Lower lobe of right lung (tissue), 2 donors: ENCODE measurements at regions not wholly inside any gene's neighbourhood (a gene's known extent, or its start where the extent isn't known, plus 50 kb on each side); places are given as distances from the start of the nearest gene placed in this dataset.

ENCODE experiments used
- ATAC-seq, 2 donors: fragments of 200-7000 bp; cut with Tn5 transposase; one replicate each; pipeline ENCODE4 v1.9.1; 2020 to 2022; ENCODE audit warnings: mild to moderate bottlenecking in 2 of 2, moderate library complexity in 2 of 2
- DNase-seq: peaks from one replicate; pipeline ENCODE4 v3.0.0-alpha.2; 2020
- H3K27ac ChIP-seq: fragments of 200-600 bp; one replicate; pipeline ENCODE4 v1.8.0; 2022
- H3K27me3 ChIP-seq: fragments of 200-600 bp; one replicate; pipeline ENCODE4 v1.8.0; 2022; ENCODE audit warnings: low read depth
- H3K36me3 ChIP-seq: fragments of 200-600 bp; one replicate; pipeline ENCODE4 v1.8.0; 2022; ENCODE audit warnings: mild to moderate bottlenecking
- H3K4me1 ChIP-seq: fragments of 200-600 bp; one replicate; pipeline ENCODE4 v1.8.0; 2022
- H3K4me3 ChIP-seq: fragments of 200-600 bp; one replicate; pipeline ENCODE4 v1.8.0; 2022; ENCODE audit warnings: mild to moderate bottlenecking
- H3K9me3 ChIP-seq: fragments of 200-600 bp; one replicate; pipeline ENCODE4 v1.8.0; 2022
- intact Hi-C: fragments of 100-400 bp; cut with DNase I; formaldehyde crosslinking; loops from one replicate; pipeline ENCODE4 v1.11.0; 2022
- TF ChIP-seq, protein P1 (sequence below): fragments of 200-600 bp; IDR thresholded peaks from one replicate; pipeline ENCODE4 v1.8.0; 2022; ENCODE audit warnings: antibody characterized with exemption, mild to moderate bottlenecking
- donor health status: DM: no; HTN: yes; CAD: no; lungs with severe emphysema.

DNA sequence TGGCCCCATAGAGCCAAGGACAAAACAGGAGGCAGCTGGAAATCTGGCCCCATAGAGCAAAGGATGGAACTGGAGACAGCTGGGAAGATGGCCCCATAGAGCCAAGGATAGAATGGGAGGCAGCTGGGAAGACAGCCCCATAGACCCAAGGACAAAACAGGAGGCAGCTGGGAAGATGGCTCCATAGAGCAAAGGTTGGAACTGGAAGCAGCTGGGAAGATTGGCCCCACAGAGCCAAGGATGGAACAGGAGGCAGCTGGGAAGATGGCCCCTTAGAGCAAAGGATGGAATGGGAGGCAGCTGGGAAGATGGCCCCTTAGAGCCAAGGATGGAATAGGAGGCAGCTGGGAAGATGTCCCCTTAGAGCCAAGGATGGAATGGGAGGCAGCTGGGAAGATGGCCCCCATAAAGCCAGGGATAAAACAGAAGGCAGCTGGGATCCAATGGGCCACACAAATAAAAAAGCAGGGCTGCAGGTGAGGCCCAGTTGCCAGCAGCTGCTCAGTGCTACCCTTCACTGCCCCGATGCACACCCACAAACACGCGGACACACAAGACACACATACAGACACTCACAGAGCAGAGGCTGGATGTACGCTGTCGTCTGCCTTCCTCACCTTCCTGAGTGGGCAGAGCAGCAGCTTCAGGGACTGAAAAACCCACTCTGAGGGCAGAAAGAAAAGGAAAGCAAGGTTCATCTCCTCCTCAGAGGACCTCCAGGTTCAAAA, 505.4 kb upstream of the MYT1L start:
- Histone ChIP-seq H3K27me3 (no peaks in the 10 kb centered on the region), H3K9me3 (no peaks in the 10 kb centered on the region), H3K36me3 (no peaks in the 10 kb centered on the region), H3K4me1 (no peaks in the 10 kb centered on the region), H3K4me3 (no peak overlapping the region), H3K27ac (no peak overlapping the region)
- DNase-seq (no peak), ATAC-seq (no peak)
- intact Hi-C loops = no loop called here
- TF ChIP-seq, protein P1, sequence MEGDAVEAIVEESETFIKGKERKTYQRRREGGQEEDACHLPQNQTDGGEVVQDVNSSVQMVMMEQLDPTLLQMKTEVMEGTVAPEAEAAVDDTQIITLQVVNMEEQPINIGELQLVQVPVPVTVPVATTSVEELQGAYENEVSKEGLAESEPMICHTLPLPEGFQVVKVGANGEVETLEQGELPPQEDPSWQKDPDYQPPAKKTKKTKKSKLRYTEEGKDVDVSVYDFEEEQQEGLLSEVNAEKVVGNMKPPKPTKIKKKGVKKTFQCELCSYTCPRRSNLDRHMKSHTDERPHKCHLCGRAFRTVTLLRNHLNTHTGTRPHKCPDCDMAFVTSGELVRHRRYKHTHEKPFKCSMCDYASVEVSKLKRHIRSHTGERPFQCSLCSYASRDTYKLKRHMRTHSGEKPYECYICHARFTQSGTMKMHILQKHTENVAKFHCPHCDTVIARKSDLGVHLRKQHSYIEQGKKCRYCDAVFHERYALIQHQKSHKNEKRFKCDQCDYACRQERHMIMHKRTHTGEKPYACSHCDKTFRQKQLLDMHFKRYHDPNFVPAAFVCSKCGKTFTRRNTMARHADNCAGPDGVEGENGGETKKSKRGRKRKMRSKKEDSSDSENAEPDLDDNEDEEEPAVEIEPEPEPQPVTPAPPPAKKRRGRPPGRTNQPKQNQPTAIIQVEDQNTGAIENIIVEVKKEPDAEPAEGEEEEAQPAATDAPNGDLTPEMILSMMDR = no peak

DNA sequence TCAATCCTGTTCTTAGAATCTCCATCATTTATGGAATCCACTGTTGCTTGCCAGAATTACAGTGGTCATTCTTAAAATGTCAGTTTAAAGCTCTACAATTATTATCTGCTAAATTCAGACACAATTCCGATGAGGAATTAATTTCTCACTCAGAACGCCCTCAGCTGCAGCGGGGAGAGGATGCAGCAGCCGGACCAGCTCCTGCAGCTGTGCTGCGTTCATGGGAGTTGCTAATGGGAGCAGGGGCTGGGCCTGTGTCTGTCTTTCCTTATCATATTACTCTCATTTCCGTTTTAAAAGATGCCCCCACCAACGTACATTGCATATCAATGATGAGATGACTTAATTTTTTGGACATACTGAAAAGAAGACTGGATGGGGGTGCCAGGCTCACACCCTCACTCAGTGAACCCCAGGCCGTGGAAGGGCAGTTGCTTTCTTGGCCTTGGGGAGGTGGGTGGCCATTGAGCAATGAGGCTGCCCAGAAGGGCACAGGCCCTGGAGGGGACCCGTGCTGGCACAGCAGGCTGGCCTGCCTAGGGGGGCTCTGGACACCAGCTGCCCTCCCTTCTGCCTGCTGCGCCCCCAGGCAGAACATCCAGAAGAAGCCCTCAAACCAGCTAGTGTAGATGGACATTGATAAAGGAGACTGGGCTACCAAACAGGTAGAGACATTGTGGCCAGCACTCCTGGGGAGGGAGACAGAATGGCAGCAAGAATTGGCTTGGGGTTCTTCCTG, 503.6 kb upstream of the MYT1L start:
- TF ChIP-seq, protein P1 = no peak
- DNase-seq = no peak
- intact Hi-C loops = no loop called here

DNA sequence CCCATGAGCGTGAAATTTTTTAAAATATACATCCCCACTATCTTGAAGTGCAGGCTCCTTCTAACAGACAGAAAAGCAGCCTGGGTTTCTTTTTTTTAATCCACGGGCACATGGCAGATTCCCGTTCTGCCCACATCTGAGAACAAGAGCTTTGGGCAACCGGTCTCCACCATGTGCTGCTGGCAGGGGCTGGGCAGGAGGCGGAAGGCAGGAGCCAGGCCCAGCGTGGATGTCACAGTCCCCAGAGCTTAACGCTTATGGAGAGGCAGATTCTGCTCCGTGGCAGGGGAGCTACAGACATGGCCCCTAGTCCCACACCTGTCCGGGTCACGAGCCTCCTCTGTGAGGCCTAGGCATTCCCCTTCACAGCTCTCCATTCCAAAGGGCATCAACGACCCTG, 503.0 kb upstream of the MYT1L start:
- H3K4me3 ChIP-seq = no peak overlapping the region
- no peaks in the 10 kb centered on the region for H3K9me3 ChIP-seq
- DNase-seq (no peak), ATAC-seq (no peak)
- intact Hi-C loops = no loop called here
- no peaks in the 10 kb centered on the region for H3K36me3 ChIP-seq
- TF ChIP-seq, protein P1 = no peak
- no peaks in the 10 kb centered on the region for H3K27me3 ChIP-seq
- no peaks in the 10 kb centered on the region for H3K4me1 ChIP-seq
- no peak overlapping the region for H3K27ac ChIP-seq

More for the DNA sequence above, 503.6 kb upstream of the MYT1L start:
- no peaks in the 10 kb centered on the region for H3K9me3 ChIP-seq
- H3K36me3 ChIP-seq = no peaks in the 10 kb centered on the region
- H3K4me3 ChIP-seq = no peak overlapping the region
- H3K27ac ChIP-seq = no peak overlapping the region
- H3K4me1 ChIP-seq = no peaks in the 10 kb centered on the region
- no peaks in the 10 kb centered on the region for H3K27me3 ChIP-seq
- ATAC-seq = no peak

DNA sequence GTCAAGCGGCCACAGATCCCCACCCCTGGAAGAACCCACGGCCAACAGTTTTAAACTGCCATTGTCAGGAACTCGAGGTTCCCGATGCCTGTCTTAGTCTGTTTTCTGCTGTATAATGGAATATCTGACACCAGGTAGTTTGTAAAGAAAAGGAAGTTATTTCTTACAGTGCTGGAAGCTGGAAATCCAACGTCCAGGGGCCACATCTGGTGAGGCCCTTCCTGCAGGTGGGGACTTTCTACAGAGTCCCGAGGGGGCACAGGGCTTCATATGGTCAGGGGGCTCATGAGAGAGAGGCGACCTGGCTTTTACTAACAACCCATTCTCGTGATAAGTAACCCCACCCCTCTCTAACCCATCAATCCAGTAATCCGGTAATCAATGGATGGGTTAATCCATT, 501.6 kb upstream of the MYT1L start:
- Histone ChIP-seq H3K27ac (no peak overlapping the region), H3K27me3 (no peaks in the 10 kb centered on the region), H3K4me1 (no peaks in the 10 kb centered on the region), H3K36me3 (no peaks in the 10 kb centered on the region), H3K4me3 (no peak overlapping the region), H3K9me3 (no peaks in the 10 kb centered on the region)
- intact Hi-C loops = no loop called here
- TF ChIP-seq, protein P1 = no peak
- DNase-seq = no peak
- ATAC-seq = no peak

DNA sequence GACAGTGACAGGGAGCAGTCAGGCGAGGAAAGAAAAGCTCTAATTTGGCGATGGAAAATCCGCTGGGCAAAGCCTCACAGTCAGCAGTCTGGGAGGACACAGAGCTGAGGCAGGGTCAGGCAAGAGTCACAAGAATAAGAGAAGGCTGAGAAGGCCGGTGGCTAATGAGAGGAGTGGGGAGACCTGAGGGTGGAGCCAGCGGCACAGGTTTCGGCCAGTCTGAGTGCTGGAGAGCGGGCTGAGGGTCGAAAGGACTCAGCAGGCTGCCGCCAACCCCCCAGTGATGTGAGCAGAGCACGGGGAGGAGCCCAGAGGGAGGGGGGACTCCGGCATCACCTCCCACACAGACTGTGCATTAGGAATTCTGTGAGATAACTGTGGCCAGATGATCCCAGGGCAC, 500.6 kb upstream of the MYT1L start:
- Histone ChIP-seq H3K27ac (no peak overlapping the region), H3K9me3 (no peaks in the 10 kb centered on the region), H3K4me3 (no peak overlapping the region), H3K4me1 (no peaks in the 10 kb centered on the region), H3K36me3 (no peaks in the 10 kb centered on the region), H3K27me3 (no peaks in the 10 kb centered on the region)
- DNase-seq (no peak), ATAC-seq (no peak)
- intact Hi-C loops = no loop called here
- TF ChIP-seq, protein P1 = no peak
